HepG2 (cell line): ENCODE measurements at regions not wholly inside any gene's neighbourhood (a gene's known extent, or its start where the extent isn't known, plus 50 kb on each side); places are given as distances from the start of the nearest gene placed in this dataset.

ENCODE experiments used
- ATAC-seq: fragments of 200-7000 bp; cut with Tn5 transposase; 3 replicates; pipeline ENCODE4 v1.9.1; 2020; ENCODE audit warnings: mild to moderate bottlenecking, moderate library complexity
- BruUV-seq: library from RNA; stranded (reverse); fragments of 400-500 nt; replicated peaks from 2 replicates; lab custom pipeline; 2021; lab: Mats Ljungman, UMichigan
- CTCF ChIA-PET: fragments of 300-600 bp; formaldehyde crosslinking; extraction: SDS; loops from one replicate; lab custom pipeline; 2021; ENCODE audit warnings: low total read pairs, inconsistent platforms, low intra/inter-chr PET ratio; lab: Yijun Ruan, JAX
- POLR2A ChIA-PET: fragments of 350-600 bp; sonication (Branson Sonifier 250); formaldehyde crosslinking; loops from one replicate; lab custom pipeline; 2020; ENCODE audit warnings: antibody characterized with exemption, inconsistent platforms; lab: Yijun Ruan, JAX
- DNase-seq: peaks from one replicate; pipeline ENCODE4 v3.0.0-alpha.2; 2015; ENCODE audit warnings: low spot score
- FAIRE-seq: peaks from 3 replicates; lab custom pipeline; 2011; peaks lifted over from hg19 to GRCh38; lab: Jason Lieb, UNC
- H2AFZ ChIP-seq: one replicate; pipeline ENCODE4 v1.6.1; 2011; ENCODE audit warnings: low read length, inconsistent platforms
- H3K27ac ChIP-seq: fragments of 300-600 bp; 3 replicates; pipeline ENCODE4 v1.8.0; 2011; ENCODE audit warnings: mixed run types, mild to moderate bottlenecking, mixed read lengths, low read length, inconsistent platforms; ENCODE audit not compliant: insufficient read depth; ENCODE audit errors: extremely low read length
- H3K27me3 ChIP-seq, 2 experiments: fragments of 200-600 bp in 1 of 2; 2 replicates in 1 of 2; 3 replicates in 1 of 2; pipeline versions ENCODE4 v1.6.0 to v1.8.0; 2011; ENCODE audit warnings: low read length in 2 of 2, mild to moderate bottlenecking in 2 of 2, moderate library complexity in 2 of 2, inconsistent platforms in 1 of 2; ENCODE audit not compliant: insufficient read depth in 2 of 2, control insufficient read depth in 1 of 2
- H3K36me3 ChIP-seq, 2 experiments: fragments of 200-600 bp in 1 of 2; replicated peaks in 1 of 2; 2 replicates in 1 of 2; 3 replicates in 1 of 2; pipeline versions ENCODE4 v1.5.1 to v1.8.0; 2011; ENCODE audit warnings: low read length in 2 of 2, inconsistent platforms in 1 of 2; ENCODE audit not compliant: insufficient read depth in 2 of 2, control insufficient read depth in 1 of 2
- H3K4me1 ChIP-seq: 2 replicates; pipeline ENCODE4 v1.5.1; 2012; ENCODE audit warnings: low read length, inconsistent platforms; ENCODE audit not compliant: insufficient read depth
- H3K4me2 ChIP-seq: 2 replicates; pipeline ENCODE4 v1.6.0; 2011; ENCODE audit warnings: low read depth, low read length, inconsistent platforms
- H3K4me3 ChIP-seq, 3 experiments: fragments of 200-600 bp in 1 of 3; sonication (generic), shearing (Covaris generic) in 1 of 3; replicated peaks in 1 of 3; 2 replicates each; pipeline ENCODE4 v1.5.1; 2011 to 2016; ENCODE audit warnings: low read length in 3 of 3, inconsistent platforms in 2 of 3, low read depth in 2 of 3, mild to moderate bottlenecking in 2 of 3, control low read depth in 1 of 3, mixed read lengths in 1 of 3; ENCODE audit not compliant: insufficient read depth in 1 of 3
- H3K79me2 ChIP-seq: one replicate; pipeline ENCODE4 v1.6.1; 2011; ENCODE audit warnings: low read length, inconsistent platforms; ENCODE audit not compliant: insufficient read depth
- H3K9ac ChIP-seq: 2 replicates; pipeline ENCODE4 v1.6.0; 2011; ENCODE audit warnings: mild to moderate bottlenecking, low read depth, low read length, inconsistent platforms; ENCODE audit not compliant: insufficient read depth
- H3K9me3 ChIP-seq: 2 replicates; pipeline ENCODE4 v1.5.1; 2012; ENCODE audit warnings: mild to moderate bottlenecking, low read length
- H4K20me1 ChIP-seq: 2 replicates; pipeline ENCODE4 v1.6.0; 2011; ENCODE audit warnings: inconsistent platforms, mild to moderate bottlenecking, low read length, moderate library complexity; ENCODE audit not compliant: insufficient read depth
- MATR3 ChIP-seq: sonication (generic); formaldehyde crosslinking; IDR thresholded peaks from 2 replicates; pipeline ENCODE4 v1.4.0; 2020; ENCODE audit warnings: missing genetic modification reagents
- RELA ChIP-seq: sonication (generic); formaldehyde crosslinking; IDR thresholded peaks from 2 replicates; pipeline ENCODE4 v1.4.0; 2020; ENCODE audit warnings: missing genetic modification reagents
- RXRA ChIP-seq: sonication (generic); formaldehyde crosslinking; IDR thresholded peaks from 2 replicates; pipeline ENCODE4 v1.5.1; 2020; ENCODE audit warnings: missing genetic modification reagents
- ZC3H13 ChIP-seq: sonication (generic); formaldehyde crosslinking; IDR thresholded peaks from 2 replicates; pipeline ENCODE4 v1.8.1; 2023; ENCODE audit warnings: mild to moderate bottlenecking, missing genetic modification reagents, moderate library complexity
- ZNF878 ChIP-seq: sonication (generic); formaldehyde crosslinking; IDR thresholded peaks from 2 replicates; pipeline ENCODE4 v1.8.1; 2023; ENCODE audit warnings: mild to moderate bottlenecking, missing genetic modification reagents, moderate library complexity
- WGBS: methylation state at CpG from one replicate; pipeline ENCODE4 v1.1.6; 2017; ENCODE audit warnings: low lambda C conversion rate; 5-methylcytosine and 5-hydroxymethylcytosine counted together
- in situ Hi-C: cut with HindIII; loops from 2 replicates; pipeline ENCODE4 v1.10.0; 2017; ENCODE audit warnings: low pct_unique_long_range_greater_than_20kb; ENCODE audit not compliant: extremely low pct_ligation_motif_present
- intact Hi-C: fragments of 100-400 bp; cut with micrococcal nuclease; formaldehyde crosslinking; loops from one replicate; pipeline ENCODE4 v1.10.0; 2022; ENCODE audit not compliant: unreplicated experiment
- TF ChIP-seq, protein P1 (sequence below): sonication (generic); formaldehyde crosslinking; IDR thresholded peaks from 2 replicates; pipeline ENCODE4 v1.5.1; 2020; ENCODE audit warnings: missing genetic modification reagents, mild to moderate bottlenecking, borderline replicate concordance
- TF ChIP-seq, protein P2 (sequence below): sonication (generic); formaldehyde crosslinking; IDR thresholded peaks from 2 replicates; pipeline ENCODE4 v1.4.0; 2020; ENCODE audit warnings: mild to moderate bottlenecking, low read depth, missing genetic modification reagents
- TF ChIP-seq, protein P3 (sequence below): IDR thresholded peaks from 2 replicates; pipeline ENCODE4 v1.6.1; 2016; ENCODE audit warnings: low read depth, control low read depth

DNA sequence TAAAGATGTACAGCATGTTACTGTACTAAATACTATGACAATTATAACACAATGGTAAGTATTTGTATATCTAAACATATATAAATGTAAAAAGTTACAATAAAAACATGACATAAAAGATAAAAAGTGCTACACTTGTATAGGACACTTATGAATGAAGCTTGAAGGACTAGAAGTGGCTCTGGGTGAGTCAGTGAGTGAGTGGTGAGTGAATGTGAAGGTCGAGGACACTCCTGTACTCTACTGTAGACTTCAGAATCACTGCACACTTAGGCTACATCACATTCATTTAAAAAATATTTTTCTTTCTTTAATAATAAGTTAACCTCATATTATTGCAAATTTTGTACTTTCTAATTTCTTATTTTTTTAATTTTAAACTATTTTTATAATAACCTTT is 1476.7 kb upstream of the CDH8 start:
- WGBS, result 0% methylated on average over 1 of the region's 1 CpG
- Histone ChIP-seq H3K27me3 (no peaks in the 10 kb centered on the region), H3K9me3 (peaks cover 4% of the 10 kb centered on the region; the same call in 1 of the 2 replicates), H3K79me2 (no peaks in the 10 kb centered on the region), H3K9ac (no peak overlapping the region), H2AFZ (no peak overlapping the region)
- FAIRE-seq (no peak), ATAC-seq (no peak), DNase-seq (no peak)
- POLR2A ChIA-PET, result no interaction called here
- in situ Hi-C loops, result no loop called here
- no TSS peak for BruUV-seq
- TF ChIP-seq ZNF878 (CRISPR knock-in tag), result no peak
- TF ChIP-seq, protein P1, sequence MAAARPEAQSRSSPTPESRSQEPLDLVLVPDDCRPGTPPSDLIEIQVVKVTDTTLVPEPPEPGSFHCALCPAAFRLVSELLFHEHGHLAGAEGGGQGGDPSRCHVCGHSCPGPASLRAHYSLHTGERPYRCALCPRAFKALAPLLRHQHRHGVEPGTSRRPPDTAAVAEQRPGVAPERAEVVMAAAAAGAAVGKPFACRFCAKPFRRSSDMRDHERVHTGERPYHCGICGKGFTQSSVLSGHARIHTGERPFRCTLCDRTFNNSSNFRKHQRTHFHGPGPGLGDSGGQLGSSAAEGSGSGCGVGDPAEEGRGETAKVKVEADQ (CRISPR knock-in tag), result no peak
- no peak for TF ChIP-seq RXRA
- TF ChIP-seq, protein P2, sequence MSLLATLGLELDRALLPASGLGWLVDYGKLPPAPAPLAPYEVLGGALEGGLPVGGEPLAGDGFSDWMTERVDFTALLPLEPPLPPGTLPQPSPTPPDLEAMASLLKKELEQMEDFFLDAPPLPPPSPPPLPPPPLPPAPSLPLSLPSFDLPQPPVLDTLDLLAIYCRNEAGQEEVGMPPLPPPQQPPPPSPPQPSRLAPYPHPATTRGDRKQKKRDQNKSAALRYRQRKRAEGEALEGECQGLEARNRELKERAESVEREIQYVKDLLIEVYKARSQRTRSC (CRISPR knock-in tag), result no peak
- no peak for TF ChIP-seq ZC3H13 (CRISPR knock-in tag)
- TF ChIP-seq MATR3, result no peak
- TF ChIP-seq, protein P3, sequence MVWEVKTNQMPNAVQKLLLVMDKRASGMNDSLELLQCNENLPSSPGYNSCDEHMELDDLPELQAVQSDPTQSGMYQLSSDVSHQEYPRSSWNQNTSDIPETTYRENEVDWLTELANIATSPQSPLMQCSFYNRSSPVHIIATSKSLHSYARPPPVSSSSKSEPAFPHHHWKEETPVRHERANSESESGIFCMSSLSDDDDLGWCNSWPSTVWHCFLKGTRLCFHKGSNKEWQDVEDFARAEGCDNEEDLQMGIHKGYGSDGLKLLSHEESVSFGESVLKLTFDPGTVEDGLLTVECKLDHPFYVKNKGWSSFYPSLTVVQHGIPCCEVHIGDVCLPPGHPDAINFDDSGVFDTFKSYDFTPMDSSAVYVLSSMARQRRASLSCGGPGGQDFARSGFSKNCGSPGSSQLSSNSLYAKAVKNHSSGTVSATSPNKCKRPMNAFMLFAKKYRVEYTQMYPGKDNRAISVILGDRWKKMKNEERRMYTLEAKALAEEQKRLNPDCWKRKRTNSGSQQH (CRISPR knock-in tag), result no peak
- TF ChIP-seq RELA (CRISPR knock-in tag), result no peak
- TF ChIP-seq, all 625 proteins: peak for 0
- Histone ChIP-seq H3K4me2 (no peak overlapping the region), H3K4me3 (no peak overlapping the region), H3K4me1 (no peaks in the 10 kb centered on the region), H3K27ac (no peak overlapping the region), H4K20me1 (no peaks in the 10 kb centered on the region), H3K36me3 (no peaks in the 10 kb centered on the region)
- intact Hi-C loops, result no loop called here
- CTCF ChIA-PET, result no interaction called here
